Liver (tissue), 8 donors: ENCODE measurements at regions not wholly inside any gene's neighbourhood (a gene's known extent, or its start where the extent isn't known, plus 50 kb on each side); places are given as distances from the start of the nearest gene placed in this dataset.

Experiments used
- DNase-seq: peaks from one replicate; pipeline ENCODE4 v3.0.0-alpha.2; 2017; ENCODE audit warnings: low spot score
- H3K27ac ChIP-seq, 2 donors: one replicate each; pipeline ENCODE4 v1.7.0; 2013; ENCODE audit warnings: inconsistent platforms in 2 of 2, low read length in 2 of 2, control low read depth in 1 of 2, low read depth in 1 of 2, mild to moderate bottlenecking in 1 of 2
- H3K27me3 ChIP-seq, 4 donors: one replicate each; pipeline versions ENCODE4 v1.6.1 to v1.7.0; 2013; ENCODE audit warnings: low read length in 3 of 4, inconsistent platforms in 1 of 4, mild to moderate bottlenecking in 1 of 4, moderate library complexity in 1 of 4; ENCODE audit not compliant: control insufficient read depth in 4 of 4, insufficient read depth in 4 of 4
- H3K36me3 ChIP-seq, 4 donors: one replicate each; pipeline versions ENCODE4 v1.6.1 to v1.7.0; 2013; ENCODE audit warnings: low read length in 3 of 4, mild to moderate bottlenecking in 3 of 4, low read depth in 1 of 4, moderate library complexity in 1 of 4; ENCODE audit not compliant: control insufficient read depth in 4 of 4, insufficient read depth in 3 of 4
- H3K4me1 ChIP-seq, 4 donors: one replicate each; pipeline versions ENCODE4 v1.6.1 to v1.7.0; 2013; ENCODE audit warnings: low read length in 3 of 4, mild to moderate bottlenecking in 3 of 4, moderate library complexity in 1 of 4; ENCODE audit not compliant: control insufficient read depth in 4 of 4, insufficient read depth in 4 of 4
- H3K4me3 ChIP-seq, 3 donors: one replicate each; pipeline versions ENCODE4 v1.6.1 to v1.7.0; 2013; ENCODE audit warnings: low read length in 3 of 3, control low read depth in 1 of 3, low read depth in 1 of 3, mild to moderate bottlenecking in 1 of 3
- H3K9ac ChIP-seq, 2 donors: one replicate each; pipeline ENCODE4 v1.7.0; 2013; ENCODE audit warnings: low read length in 2 of 2, mild to moderate bottlenecking in 2 of 2, moderate library complexity in 2 of 2, control low read depth in 1 of 2, low read depth in 1 of 2
- H3K9me3 ChIP-seq, 4 donors: one replicate each; pipeline versions ENCODE4 v1.6.1 to v1.7.0; 2013; ENCODE audit warnings: low read length in 3 of 4; ENCODE audit not compliant: control insufficient read depth in 4 of 4
- EGR1 ChIP-seq, 2 donors: IDR thresholded peaks; 2 replicates each; pipeline ENCODE4 v1.6.1; 2016 to 2018; ENCODE audit warnings: antibody characterized with exemption in 2 of 2, low read depth in 2 of 2
- FOXA1 ChIP-seq: IDR thresholded peaks from 2 replicates; pipeline ENCODE4 v1.6.1; 2016; ENCODE audit warnings: antibody characterized with exemption
- FOXA2 ChIP-seq: IDR thresholded peaks from 2 replicates; pipeline ENCODE4 v1.6.1; 2016; ENCODE audit warnings: antibody characterized with exemption
- GABPA ChIP-seq, 2 donors: IDR thresholded peaks in 1 of 2; conservative IDR thresholded peaks in 1 of 2; 2 replicates each; pipeline ENCODE4 v1.6.1; 2016; ENCODE audit warnings: antibody characterized with exemption in 2 of 2, mild to moderate bottlenecking in 1 of 2, moderate library complexity in 1 of 2
- HNF4A ChIP-seq, 2 donors: conservative IDR thresholded peaks; 2 replicates each; pipeline ENCODE4 v1.6.1; 2016; ENCODE audit warnings: antibody characterized with exemption in 2 of 2, mild to moderate bottlenecking in 2 of 2
- HNF4G ChIP-seq: IDR thresholded peaks from 2 replicates; pipeline ENCODE4 v1.6.1; 2016; ENCODE audit warnings: antibody characterized with exemption
- JUND ChIP-seq, 2 donors: IDR thresholded peaks; 2 replicates each; pipeline ENCODE4 v1.6.1; 2016; ENCODE audit warnings: antibody characterized with exemption in 2 of 2
- NR2F2 ChIP-seq: IDR thresholded peaks from 2 replicates; pipeline ENCODE4 v1.6.1; 2016; ENCODE audit warnings: antibody characterized with exemption
- RAD21 ChIP-seq, 2 donors: IDR thresholded peaks; 2 replicates each; pipeline ENCODE4 v1.6.1; 2016; ENCODE audit warnings: antibody characterized with exemption in 2 of 2, mild to moderate bottlenecking in 2 of 2
- REST ChIP-seq: IDR thresholded peaks from 2 replicates; pipeline ENCODE4 v1.6.1; 2016; ENCODE audit warnings: antibody characterized with exemption, mild to moderate bottlenecking
- RXRA ChIP-seq, 2 donors: IDR thresholded peaks; 2 replicates each; pipeline ENCODE4 v1.6.1; 2017 to 2018; ENCODE audit warnings: antibody characterized with exemption in 2 of 2, mild to moderate bottlenecking in 1 of 2
- SP1 ChIP-seq: IDR thresholded peaks from 2 replicates; pipeline ENCODE4 v1.6.1; 2018; ENCODE audit warnings: antibody characterized with exemption, mild to moderate bottlenecking
- TAF1 ChIP-seq: conservative IDR thresholded peaks from 2 replicates; pipeline ENCODE4 v1.6.1; 2016; ENCODE audit warnings: antibody characterized with exemption, mild to moderate bottlenecking
- YY1 ChIP-seq: IDR thresholded peaks from 2 replicates; pipeline ENCODE4 v1.6.1; 2016; ENCODE audit warnings: antibody characterized with exemption, mild to moderate bottlenecking
- WGBS: extraction: QIAGEN DNeasy Blood & Tissue Kit; methylation state at CpG from one replicate; pipeline ENCODE4 v1.1.7; 2013; 5-methylcytosine and 5-hydroxymethylcytosine counted together
- TF ChIP-seq, protein P1 (sequence below): IDR thresholded peaks from 2 replicates; pipeline ENCODE4 v1.6.1; 2016; ENCODE audit warnings: antibody characterized with exemption
- TF ChIP-seq, protein P2 (sequence below): fragments of 150-350 bp; IDR thresholded peaks from 2 replicates; pipeline ENCODE4 v1.5.1; 2017; ENCODE audit warnings: improper control_type of control experiment, low read depth, low read length; ENCODE audit not compliant: missing input control
- TF ChIP-seq, protein P3 (sequence below): IDR thresholded peaks from 2 replicates; pipeline ENCODE4 v1.6.1; 2016; ENCODE audit warnings: antibody characterized with exemption
- TF ChIP-seq, protein P4 (sequence below): IDR thresholded peaks from 2 replicates; pipeline ENCODE4 v1.6.1; 2016; ENCODE audit warnings: antibody characterized with exemption
- donor health status: healthy.
- donor health status: healthy.
- donor health status: healthy.
- donor health status: healthy.
- donor health status: healthy.

- peak; percentile 25 for DNase-seq
- no peak for TF ChIP-seq YY1
- no peak for TF ChIP-seq TAF1
- TF ChIP-seq HNF4A (conservative IDR thresholded peaks at IDR 0.05), result no peak
- TF ChIP-seq RXRA (IDR thresholded peaks at IDR 0.05), result no peak
- no peak for TF ChIP-seq FOXA1
- TF ChIP-seq NR2F2, result no peak
- no peak for TF ChIP-seq JUND (IDR thresholded peaks at IDR 0.05)
- TF ChIP-seq EGR1 (IDR thresholded peaks at IDR 0.05; ENCODE audit: low read depth in 2 of 2), result no peak
- TF ChIP-seq GABPA (IDR thresholded peaks at IDR 0.05 in 1 of 2, conservative IDR thresholded peaks at IDR 0.05 in 1 of 2), result no peak
- no peak for TF ChIP-seq FOXA2
- no peak for TF ChIP-seq SP1
- no peak for TF ChIP-seq HNF4G
- Histone ChIP-seq H3K4me1 (no peaks in the 10 kb centered on the region), H3K9me3 (no peaks in the 10 kb centered on the region), H3K27me3 (no peaks in the 10 kb centered on the region), H3K36me3 (no peaks in the 10 kb centered on the region), H3K27ac (no peak overlapping the region), H3K4me3 (no peak overlapping the region), H3K9ac (no peak overlapping the region)
- WGBS, result 73% methylated on average over 12 of the region's 12 CpGs
Measured at GRCh38 chr6:167416676-167417430, 92.0 kb downstream of the TTLL2 start.

- H3K4me1 ChIP-seq, result no peaks in the 10 kb centered on the region
- DNase-seq, result no peak
- no peaks in the 10 kb centered on the region for H3K9me3 ChIP-seq
- H3K27ac ChIP-seq, result no peak overlapping the region
- no peaks in the 10 kb centered on the region for H3K36me3 ChIP-seq
- TF ChIP-seq HNF4G, result no peak
- TF ChIP-seq GABPA (IDR thresholded peaks at IDR 0.05 in 1 of 2, conservative IDR thresholded peaks at IDR 0.05 in 1 of 2), result no peak
- no peak for TF ChIP-seq RXRA (IDR thresholded peaks at IDR 0.05)
- TF ChIP-seq REST, result no peak
- TF ChIP-seq, protein P1, sequence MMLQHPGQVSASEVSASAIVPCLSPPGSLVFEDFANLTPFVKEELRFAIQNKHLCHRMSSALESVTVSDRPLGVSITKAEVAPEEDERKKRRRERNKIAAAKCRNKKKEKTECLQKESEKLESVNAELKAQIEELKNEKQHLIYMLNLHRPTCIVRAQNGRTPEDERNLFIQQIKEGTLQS, result no peak
- TF ChIP-seq JUND (IDR thresholded peaks at IDR 0.05), result no peak
- TF ChIP-seq, protein P2, sequence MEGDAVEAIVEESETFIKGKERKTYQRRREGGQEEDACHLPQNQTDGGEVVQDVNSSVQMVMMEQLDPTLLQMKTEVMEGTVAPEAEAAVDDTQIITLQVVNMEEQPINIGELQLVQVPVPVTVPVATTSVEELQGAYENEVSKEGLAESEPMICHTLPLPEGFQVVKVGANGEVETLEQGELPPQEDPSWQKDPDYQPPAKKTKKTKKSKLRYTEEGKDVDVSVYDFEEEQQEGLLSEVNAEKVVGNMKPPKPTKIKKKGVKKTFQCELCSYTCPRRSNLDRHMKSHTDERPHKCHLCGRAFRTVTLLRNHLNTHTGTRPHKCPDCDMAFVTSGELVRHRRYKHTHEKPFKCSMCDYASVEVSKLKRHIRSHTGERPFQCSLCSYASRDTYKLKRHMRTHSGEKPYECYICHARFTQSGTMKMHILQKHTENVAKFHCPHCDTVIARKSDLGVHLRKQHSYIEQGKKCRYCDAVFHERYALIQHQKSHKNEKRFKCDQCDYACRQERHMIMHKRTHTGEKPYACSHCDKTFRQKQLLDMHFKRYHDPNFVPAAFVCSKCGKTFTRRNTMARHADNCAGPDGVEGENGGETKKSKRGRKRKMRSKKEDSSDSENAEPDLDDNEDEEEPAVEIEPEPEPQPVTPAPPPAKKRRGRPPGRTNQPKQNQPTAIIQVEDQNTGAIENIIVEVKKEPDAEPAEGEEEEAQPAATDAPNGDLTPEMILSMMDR, result no peak
- TF ChIP-seq, protein P3, sequence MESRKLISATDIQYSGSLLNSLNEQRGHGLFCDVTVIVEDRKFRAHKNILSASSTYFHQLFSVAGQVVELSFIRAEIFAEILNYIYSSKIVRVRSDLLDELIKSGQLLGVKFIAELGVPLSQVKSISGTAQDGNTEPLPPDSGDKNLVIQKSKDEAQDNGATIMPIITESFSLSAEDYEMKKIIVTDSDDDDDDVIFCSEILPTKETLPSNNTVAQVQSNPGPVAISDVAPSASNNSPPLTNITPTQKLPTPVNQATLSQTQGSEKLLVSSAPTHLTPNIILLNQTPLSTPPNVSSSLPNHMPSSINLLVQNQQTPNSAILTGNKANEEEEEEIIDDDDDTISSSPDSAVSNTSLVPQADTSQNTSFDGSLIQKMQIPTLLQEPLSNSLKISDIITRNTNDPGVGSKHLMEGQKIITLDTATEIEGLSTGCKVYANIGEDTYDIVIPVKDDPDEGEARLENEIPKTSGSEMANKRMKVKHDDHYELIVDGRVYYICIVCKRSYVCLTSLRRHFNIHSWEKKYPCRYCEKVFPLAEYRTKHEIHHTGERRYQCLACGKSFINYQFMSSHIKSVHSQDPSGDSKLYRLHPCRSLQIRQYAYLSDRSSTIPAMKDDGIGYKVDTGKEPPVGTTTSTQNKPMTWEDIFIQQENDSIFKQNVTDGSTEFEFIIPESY, result no peak
- TF ChIP-seq FOXA1, result no peak
- no peak for TF ChIP-seq SP1
- TF ChIP-seq RAD21 (IDR thresholded peaks at IDR 0.05), result no peak
- no peak for TF ChIP-seq EGR1 (IDR thresholded peaks at IDR 0.05; ENCODE audit: low read depth in 2 of 2)
- TF ChIP-seq FOXA2, result no peak
- TF ChIP-seq HNF4A (conservative IDR thresholded peaks at IDR 0.05), result no peak
- no peak for TF ChIP-seq NR2F2
- no peak for TF ChIP-seq YY1
- TF ChIP-seq TAF1, result no peak
- TF ChIP-seq, protein P4, sequence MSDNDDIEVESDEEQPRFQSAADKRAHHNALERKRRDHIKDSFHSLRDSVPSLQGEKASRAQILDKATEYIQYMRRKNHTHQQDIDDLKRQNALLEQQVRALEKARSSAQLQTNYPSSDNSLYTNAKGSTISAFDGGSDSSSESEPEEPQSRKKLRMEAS, result no peak
- 83% methylated on average over 12 of the region's 12 CpGs for WGBS
- no peak overlapping the region for H3K4me3 ChIP-seq
- H3K27me3 ChIP-seq, result no peaks in the 10 kb centered on the region
- H3K9ac ChIP-seq, result no peak overlapping the region
Measured at GRCh38 chr6:167420177-167420576, 95.3 kb downstream of the TTLL2 start.
